ENCODE measurements at regions not wholly inside any gene's neighbourhood (a gene's known extent, or its start where the extent isn't known, plus 50 kb on each side); places are given as distances from the start of the nearest gene placed in this dataset.
"Not testable (repeated sequence)": the region's sequence is repeated elsewhere in the genome, so short reads cannot be mapped to it uniquely, and the experiment has no call there.

DNA sequence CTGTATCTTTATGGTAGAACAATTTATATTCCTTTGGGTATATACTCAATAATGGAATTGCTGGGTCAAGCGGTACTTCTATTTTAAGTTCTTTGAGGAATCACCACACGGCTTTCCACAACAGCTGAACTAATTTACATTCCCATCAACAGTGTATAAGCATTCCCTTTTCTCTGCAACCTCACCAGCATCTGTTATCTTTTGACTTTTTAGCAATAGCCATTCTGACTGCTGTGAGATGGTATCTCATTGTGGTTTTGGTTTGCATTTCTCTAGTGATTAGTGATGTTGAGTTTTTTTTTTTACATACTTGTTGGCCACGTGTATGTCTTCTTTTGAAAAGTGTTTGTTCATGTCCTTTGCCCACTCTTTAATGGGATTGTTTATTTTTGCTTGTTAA lies 184.7 kb upstream of the CTAGE1 start:
- H3K36me3 Mint-ChIP-seq (ENCODE audit: low read depth); H3K4me3 Mint-ChIP-seq; POLR2A ChIA-PET; H3K9me3 Mint-ChIP-seq (ENCODE audit: insufficient read depth); H3K27ac Mint-ChIP-seq; H3K4me1 Mint-ChIP-seq (ENCODE audit: low read depth); DNase-seq; H3K27me3 Mint-ChIP-seq (ENCODE audit: low read depth); CTCF ChIA-PET; ATAC-seq: not testable (repeated sequence)

DNA sequence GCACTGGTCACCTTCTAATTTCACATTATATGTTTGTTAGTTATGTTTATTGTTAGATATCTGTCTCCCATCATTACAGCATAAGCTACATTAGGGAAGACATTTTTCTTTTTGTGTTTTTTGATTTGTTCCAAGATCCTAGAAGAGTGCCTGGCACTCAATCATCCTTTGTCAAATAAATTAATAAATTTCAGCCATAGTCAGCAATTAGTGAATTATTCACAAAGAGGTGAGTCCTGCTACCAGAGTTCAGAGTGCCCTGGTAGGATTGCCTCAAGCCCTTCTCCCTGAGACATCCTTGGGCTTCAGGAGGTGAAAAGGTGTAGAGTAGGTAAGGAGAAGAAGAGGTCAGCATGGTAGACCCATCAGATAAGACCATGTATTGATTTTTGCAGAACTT lies 186.2 kb upstream of the CTAGE1 start:
- H3K27me3 Mint-ChIP-seq (ENCODE audit: low read depth): peaks cover 5% of the 10 kb centered on the region
- H3K36me3 Mint-ChIP-seq (ENCODE audit: low read depth): no peaks in the 10 kb centered on the region
- H3K4me1 Mint-ChIP-seq (ENCODE audit: low read depth): no peaks in the 10 kb centered on the region
- no peak for DNase-seq
- ChIA-PET CTCF (no interaction called here), POLR2A (no interaction called here)
- H3K27ac Mint-ChIP-seq: no peak overlapping the region
- H3K4me3 Mint-ChIP-seq: no peak overlapping the region
- H3K9me3 Mint-ChIP-seq (ENCODE audit: insufficient read depth): no peaks in the 10 kb centered on the region
- no peak for ATAC-seq

DNA sequence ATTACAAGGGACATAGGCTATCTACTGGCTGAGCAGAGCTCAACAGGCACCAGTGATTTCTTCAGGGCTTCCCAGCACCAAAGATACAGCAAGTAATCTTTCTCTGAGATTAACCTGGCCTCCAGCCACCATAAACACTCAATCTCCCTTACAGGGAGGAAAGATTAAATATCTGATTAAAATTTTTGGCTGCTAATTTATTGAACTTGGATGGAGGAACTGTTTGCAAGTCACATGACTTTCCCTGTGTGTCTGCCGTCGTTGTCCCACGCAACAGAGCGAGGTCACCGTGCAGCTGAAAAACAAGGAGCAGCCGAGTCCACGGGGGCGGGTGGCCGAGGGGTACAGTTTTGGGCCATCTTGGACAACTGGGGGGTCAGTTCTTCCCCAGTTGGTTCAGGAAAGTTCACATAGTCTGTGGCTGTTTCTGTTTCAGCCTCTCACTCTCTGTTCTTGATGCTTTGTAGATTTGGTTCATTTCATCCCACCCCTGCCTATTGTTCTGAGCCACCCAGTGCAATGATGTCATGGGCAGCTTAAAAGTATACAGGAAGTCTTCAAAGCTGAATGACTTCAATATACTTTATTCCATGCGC lies 186.8 kb upstream of the CTAGE1 start:
- ATAC-seq: no peak
- POLR2A ChIA-PET: no interaction called here
- no peak overlapping the region for H3K4me3 Mint-ChIP-seq
- no peaks in the 10 kb centered on the region for H3K36me3 Mint-ChIP-seq (ENCODE audit: low read depth)
- no peaks in the 10 kb centered on the region for H3K4me1 Mint-ChIP-seq (ENCODE audit: low read depth)
- peaks cover 5% of the 10 kb centered on the region for H3K27me3 Mint-ChIP-seq (ENCODE audit: low read depth)
- H3K27ac Mint-ChIP-seq: no peak overlapping the region
- H3K9me3 Mint-ChIP-seq (ENCODE audit: insufficient read depth): no peaks in the 10 kb centered on the region
- DNase-seq: no peak
- CTCF ChIA-PET: no interaction called here

DNA sequence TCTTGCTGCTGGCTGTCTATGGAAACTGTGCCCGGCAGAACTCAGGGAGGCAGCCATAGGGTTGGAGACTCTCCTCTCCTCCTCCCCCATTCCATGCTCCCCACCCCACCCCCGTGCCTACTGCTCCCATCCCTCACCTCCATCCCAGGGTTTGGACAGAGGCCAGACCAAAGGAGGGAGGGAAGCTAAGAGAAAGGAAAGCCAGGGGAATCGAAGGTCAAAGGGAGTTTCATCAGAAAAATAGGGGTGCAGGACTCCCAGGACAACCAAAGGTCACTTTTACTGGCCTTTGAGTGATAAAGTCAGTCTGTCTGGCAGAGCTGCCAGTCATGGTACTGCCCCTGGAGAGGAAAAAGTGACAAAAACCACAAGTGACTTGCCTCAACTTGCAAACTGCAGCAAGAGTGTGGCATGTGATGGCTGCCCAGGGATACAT lies 187.3 kb upstream of the CTAGE1 start:
- POLR2A ChIA-PET: no interaction called here
- H3K27me3 Mint-ChIP-seq (ENCODE audit: low read depth): peaks cover 5% of the 10 kb centered on the region

DNA sequence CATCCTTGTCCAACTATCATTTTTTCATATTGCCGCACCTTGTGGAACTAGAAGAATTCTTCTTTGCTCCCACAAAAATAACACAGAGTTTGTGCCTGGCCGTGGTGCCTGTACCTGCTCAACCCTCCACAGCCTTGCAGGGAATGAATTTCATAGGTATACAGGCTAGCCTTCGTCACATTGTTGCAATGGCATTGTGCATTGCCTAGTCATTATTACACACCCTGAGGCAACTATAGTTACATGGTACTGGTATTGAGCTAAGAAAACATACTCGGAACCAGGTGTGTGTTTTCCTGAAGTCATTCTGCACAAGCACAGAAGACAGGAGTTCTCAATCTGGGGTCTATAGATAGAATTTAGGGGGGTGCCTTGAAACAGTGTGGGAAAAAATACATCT lies 188.0 kb upstream of the CTAGE1 start:
- DNase-seq: no peak
- H3K27ac Mint-ChIP-seq: no peak overlapping the region
- no peaks in the 10 kb centered on the region for H3K4me1 Mint-ChIP-seq (ENCODE audit: low read depth)
- ChIA-PET CTCF (no interaction called here), POLR2A (no interaction called here)
- peaks cover 3% of the 10 kb centered on the region for H3K27me3 Mint-ChIP-seq (ENCODE audit: low read depth)
- no peak overlapping the region for H3K4me3 Mint-ChIP-seq
- no peaks in the 10 kb centered on the region for H3K36me3 Mint-ChIP-seq (ENCODE audit: low read depth)
- H3K9me3 Mint-ChIP-seq (ENCODE audit: insufficient read depth): no peaks in the 10 kb centered on the region
- no peak for ATAC-seq

More for the DNA sequence above, 187.3 kb upstream of the CTAGE1 start:
- no peak overlapping the region for H3K4me3 Mint-ChIP-seq
- no peak for DNase-seq
- CTCF ChIA-PET: no interaction called here
- H3K4me1 Mint-ChIP-seq (ENCODE audit: low read depth): no peaks in the 10 kb centered on the region
- H3K9me3 Mint-ChIP-seq (ENCODE audit: insufficient read depth): no peaks in the 10 kb centered on the region
- H3K36me3 Mint-ChIP-seq (ENCODE audit: low read depth): no peaks in the 10 kb centered on the region
- no peak for ATAC-seq
- no peak overlapping the region for H3K27ac Mint-ChIP-seq

DNA sequence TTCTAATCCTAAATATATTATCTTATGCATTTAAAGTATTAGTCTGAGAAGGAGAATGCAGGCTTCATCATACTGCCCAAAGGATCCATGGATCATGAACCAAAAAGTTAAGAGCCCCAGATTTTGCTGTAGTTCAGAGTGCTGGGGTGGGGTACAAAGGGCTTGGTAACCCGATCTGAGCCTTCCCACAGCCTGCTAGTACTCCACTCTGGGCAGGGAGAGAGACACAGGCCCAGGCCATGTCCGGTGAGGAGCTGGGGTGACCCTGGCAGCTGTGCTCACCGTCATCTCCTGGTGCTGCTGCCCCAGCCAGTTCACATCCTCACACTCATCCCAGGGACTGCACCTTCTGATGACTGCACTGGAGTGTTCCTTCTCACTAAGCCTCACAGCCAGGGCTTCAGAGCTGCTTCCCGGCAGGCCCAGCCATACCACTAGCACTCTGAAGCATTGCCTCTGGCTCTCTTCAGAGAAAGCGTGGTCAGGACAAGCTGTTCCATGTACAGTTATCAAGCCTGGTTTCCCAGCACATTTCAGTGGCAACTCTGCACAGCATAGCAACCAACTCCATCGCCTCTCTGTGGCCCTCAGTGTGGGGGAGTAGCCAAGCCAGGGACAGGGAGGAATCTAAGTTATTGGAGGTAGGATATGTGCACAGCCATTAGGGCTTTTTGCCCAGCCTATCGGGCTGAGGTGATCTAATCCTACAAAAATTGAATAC lies 189.0 kb upstream of the CTAGE1 start:
- no peak overlapping the region for H3K27ac Mint-ChIP-seq

DNA sequence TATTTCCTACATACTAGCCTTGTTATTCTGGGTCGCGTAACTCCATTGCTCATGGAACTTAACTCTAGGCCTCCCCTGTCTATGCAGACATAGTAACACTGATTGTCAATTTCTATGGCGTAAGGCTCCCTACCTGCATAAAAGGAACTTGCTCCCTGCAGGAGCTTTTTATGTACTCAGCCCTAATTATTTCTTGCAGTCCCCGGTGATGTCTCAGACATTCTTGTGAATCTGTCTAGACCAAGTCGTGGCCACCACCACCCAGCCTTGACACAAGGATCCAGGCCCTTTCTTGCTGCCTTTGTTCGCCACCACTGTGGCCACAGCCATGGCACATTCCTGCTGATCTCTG lies 189.5 kb upstream of the CTAGE1 start:
- ChIA-PET CTCF (no interaction called here), POLR2A (no interaction called here)
- H3K9me3 Mint-ChIP-seq (ENCODE audit: insufficient read depth): no peaks in the 10 kb centered on the region
- no peak overlapping the region for H3K27ac Mint-ChIP-seq
- no peak overlapping the region for H3K4me3 Mint-ChIP-seq
- no peak for DNase-seq
- ATAC-seq: no peak
- no peaks in the 10 kb centered on the region for H3K36me3 Mint-ChIP-seq (ENCODE audit: low read depth)
- no peaks in the 10 kb centered on the region for H3K4me1 Mint-ChIP-seq (ENCODE audit: low read depth)
- peaks cover 2% of the 10 kb centered on the region for H3K27me3 Mint-ChIP-seq (ENCODE audit: low read depth)

More for the DNA sequence above, 189.0 kb upstream of the CTAGE1 start:
- H3K4me1 Mint-ChIP-seq (ENCODE audit: low read depth): no peaks in the 10 kb centered on the region
- ChIA-PET CTCF (no interaction called here), POLR2A (no interaction called here)
- no peak for DNase-seq
- H3K9me3 Mint-ChIP-seq (ENCODE audit: insufficient read depth): no peaks in the 10 kb centered on the region
- ATAC-seq: no peak
- no peaks in the 10 kb centered on the region for H3K36me3 Mint-ChIP-seq (ENCODE audit: low read depth)
- no peak overlapping the region for H3K4me3 Mint-ChIP-seq
- H3K27me3 Mint-ChIP-seq (ENCODE audit: low read depth): peaks cover 2% of the 10 kb centered on the region

DNA sequence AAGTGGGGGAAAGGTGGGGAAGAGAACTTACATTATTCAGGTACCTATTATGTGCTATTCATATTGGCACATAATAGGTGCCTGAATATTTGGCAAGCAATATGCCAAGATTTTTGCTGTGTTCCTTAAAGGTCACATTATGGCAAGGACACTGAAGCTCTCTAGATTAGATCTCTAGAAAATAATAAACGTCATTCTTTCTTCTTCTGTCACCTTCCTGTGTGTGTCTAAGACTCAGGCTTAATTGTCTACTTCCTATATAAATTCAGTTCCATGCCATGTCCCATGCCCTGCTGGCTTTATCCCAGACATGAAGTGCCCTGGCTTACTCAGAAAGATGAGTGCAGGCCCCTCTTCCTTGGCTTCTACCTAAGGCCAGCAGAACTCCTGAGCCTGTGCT lies 191.1 kb upstream of the CTAGE1 start:
- Mint-ChIP-seq H3K4me1 (ENCODE audit: low read depth) (no peaks in the 10 kb centered on the region), H3K4me3 (no peak overlapping the region), H3K36me3 (ENCODE audit: low read depth) (no peaks in the 10 kb centered on the region), H3K9me3 (ENCODE audit: insufficient read depth) (no peaks in the 10 kb centered on the region), H3K27ac (no peak overlapping the region), H3K27me3 (ENCODE audit: low read depth) (no peaks in the 10 kb centered on the region)
- ATAC-seq: no peak
- ChIA-PET CTCF (no interaction called here), POLR2A (no interaction called here)
- no peak for DNase-seq

DNA sequence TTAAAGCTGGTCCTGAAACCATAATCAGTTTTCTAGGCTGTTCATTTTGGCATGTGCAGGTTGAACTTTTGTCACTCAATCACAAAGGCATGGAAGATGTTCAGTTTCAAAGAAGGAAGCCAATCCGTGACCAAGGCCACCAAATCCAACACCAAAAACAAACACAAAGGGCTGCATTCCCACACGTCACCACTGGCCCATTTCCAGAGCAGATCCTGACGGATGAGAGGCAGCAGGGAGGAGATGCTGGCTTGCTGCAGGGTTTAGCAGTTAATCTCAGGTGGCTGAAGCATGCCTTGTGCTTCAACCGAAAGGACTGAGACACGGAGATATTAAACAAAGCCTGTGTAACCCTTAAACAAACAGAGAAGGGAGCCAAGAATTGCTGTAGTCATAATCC lies 191.9 kb upstream of the CTAGE1 start:
- Mint-ChIP-seq H3K36me3 (ENCODE audit: low read depth) (no peaks in the 10 kb centered on the region), H3K27ac (no peak overlapping the region), H3K9me3 (ENCODE audit: insufficient read depth) (no peaks in the 10 kb centered on the region), H3K4me3 (no peak overlapping the region), H3K27me3 (ENCODE audit: low read depth) (no peaks in the 10 kb centered on the region), H3K4me1 (ENCODE audit: low read depth) (no peaks in the 10 kb centered on the region)
- DNase-seq (no peak), ATAC-seq (no peak)
- POLR2A ChIA-PET: no interaction called here
- CTCF ChIA-PET: interaction anchor here (0.6 kb wide), 1 partner anchor 200 kb away, joined by 3 read pairs; no protein-coding TSS in a partner anchor

DNA sequence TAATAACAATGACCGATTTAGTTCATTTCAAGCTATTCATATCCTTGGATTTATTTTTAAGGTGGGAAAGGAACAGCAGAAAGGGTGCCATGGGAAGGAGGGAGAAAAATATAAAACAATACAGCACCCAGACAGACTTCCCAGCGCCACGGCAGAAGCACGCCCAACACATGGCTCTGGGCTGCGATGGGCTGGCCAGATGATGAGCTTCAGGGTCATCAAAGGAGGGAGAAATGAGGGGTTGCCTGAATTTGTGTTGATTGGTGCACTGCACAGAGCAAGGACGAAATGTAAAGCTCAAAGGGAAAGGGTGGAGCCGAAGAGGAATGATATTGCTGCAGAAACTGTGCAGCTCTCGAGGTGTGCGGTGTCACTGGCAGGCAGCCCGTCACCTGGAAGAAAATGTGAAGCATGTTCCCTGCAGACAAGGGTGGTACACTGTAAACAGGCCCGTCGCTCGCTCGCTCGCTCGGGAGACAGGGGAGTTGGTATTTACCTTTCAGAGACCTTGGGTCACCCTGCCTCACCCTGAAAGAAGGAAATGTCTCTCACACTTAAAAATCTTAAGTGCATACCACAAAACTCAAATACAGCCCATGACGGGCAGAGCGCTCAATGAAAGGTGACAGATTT lies 195.5 kb upstream of the CTAGE1 start:
- CTCF ChIA-PET: interaction anchor here (1.2 kb wide), 1 partner anchor 21 kb away, joined by 4 read pairs; no protein-coding TSS in a partner anchor
- Mint-ChIP-seq H3K4me1 (ENCODE audit: low read depth) (no peaks in the 10 kb centered on the region), H3K36me3 (ENCODE audit: low read depth) (no peaks in the 10 kb centered on the region), H3K4me3 (no peak overlapping the region), H3K27me3 (ENCODE audit: low read depth) (no peaks in the 10 kb centered on the region), H3K27ac (no peak overlapping the region), H3K9me3 (ENCODE audit: insufficient read depth) (no peaks in the 10 kb centered on the region)
- POLR2A ChIA-PET: no interaction called here
- DNase-seq (no peak), ATAC-seq (no peak)

DNA sequence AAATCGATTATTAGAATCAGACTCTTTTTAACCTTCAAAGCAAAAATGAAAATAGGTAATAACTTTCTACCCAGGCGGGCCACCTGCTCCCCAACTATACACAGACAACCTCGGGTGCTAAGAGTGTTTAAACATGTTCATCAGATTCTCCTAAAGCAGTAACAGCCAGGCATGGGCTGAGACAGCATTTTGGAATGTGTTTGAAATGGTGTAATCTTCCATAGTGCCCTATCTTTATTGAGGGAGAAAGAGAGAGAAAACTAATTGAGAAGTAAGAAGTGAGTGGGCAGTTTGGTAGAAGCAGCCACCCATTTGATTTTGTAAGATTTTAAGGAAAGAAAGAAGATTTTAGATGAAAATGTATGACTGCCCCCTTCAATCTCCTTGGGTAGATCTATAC lies 196.1 kb upstream of the CTAGE1 start:
- ChIA-PET POLR2A (interaction anchor here (0.6 kb wide), 1 partner anchor 12 kb away, joined by 3 read pairs; no protein-coding TSS in a partner anchor), CTCF (no interaction called here)
- no peaks in the 10 kb centered on the region for H3K36me3 Mint-ChIP-seq (ENCODE audit: low read depth)
- ATAC-seq (no peak), DNase-seq (no peak)
- no peaks in the 10 kb centered on the region for H3K4me1 Mint-ChIP-seq (ENCODE audit: low read depth)
- no peak overlapping the region for H3K27ac Mint-ChIP-seq
- H3K9me3 Mint-ChIP-seq (ENCODE audit: insufficient read depth): no peaks in the 10 kb centered on the region
- H3K4me3 Mint-ChIP-seq: no peak overlapping the region
- H3K27me3 Mint-ChIP-seq (ENCODE audit: low read depth): no peaks in the 10 kb centered on the region

DNA sequence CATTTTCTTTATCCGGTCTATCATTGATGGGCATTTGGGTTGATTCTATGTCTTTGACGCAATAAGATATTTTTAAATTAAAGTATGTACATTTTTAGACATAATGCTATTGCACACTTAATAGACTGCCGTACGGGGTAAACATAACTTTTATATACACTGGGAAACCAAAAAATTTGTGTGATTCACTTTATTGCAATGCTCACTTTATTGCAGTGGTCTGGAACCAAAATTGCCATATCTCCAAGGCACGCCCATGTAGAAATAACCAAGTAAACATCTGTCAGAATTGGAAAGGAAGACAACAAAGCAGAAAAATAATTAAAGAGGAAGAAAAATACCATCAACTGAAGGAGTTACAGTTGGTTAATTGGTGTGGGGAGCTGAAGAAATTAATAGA lies 205.8 kb upstream of the CTAGE1 start:
- Mint-ChIP-seq H3K4me3 (no peak overlapping the region), H3K9me3 (ENCODE audit: insufficient read depth) (no peaks in the 10 kb centered on the region), H3K4me1 (ENCODE audit: low read depth) (no peaks in the 10 kb centered on the region), H3K36me3 (ENCODE audit: low read depth) (no peaks in the 10 kb centered on the region), H3K27me3 (ENCODE audit: low read depth) (no peaks in the 10 kb centered on the region), H3K27ac (no peak overlapping the region)
- ATAC-seq: no peak
- CTCF ChIA-PET: no interaction called here
- POLR2A ChIA-PET: no interaction called here
- DNase-seq: no peak

Data from activated CD8-positive, alpha-beta T cell treated with anti-CD3 and anti-CD28 coated beads, Interleukin-2, amount 10 ng/mL, durations not matched to agents 7 days and 5 days (primary cell).